ENCODE measurements at regions not wholly inside any gene's neighbourhood (a gene's known extent, or its start where the extent isn't known, plus 50 kb on each side); places are given as distances from the start of the nearest gene placed in this dataset.

GRCh38 chr2:120470041-120470965 lies 124.4 kb downstream of the INHBB start:
- Histone ChIP-seq H2BK120ac (ENCODE audit: low read depth, low read length, poor library complexity, severe bottlenecking) (no peak overlapping the region), H3K23me2 (ENCODE audit: insufficient read length, low read depth, low read length, poor library complexity, severe bottlenecking) (peaks cover 3% of the 10 kb centered on the region), H3K56ac (ENCODE audit: insufficient read length, low read depth, low read length) (no peak overlapping the region), H2BK12ac (ENCODE audit: insufficient read length, low read depth, low read length) (no peak overlapping the region), H4K8ac (replicated peaks; ENCODE audit: insufficient read length, low read depth, low read length) (no peak overlapping the region), H3K4ac (ENCODE audit: low read depth, low read length) (no peak overlapping the region), H4K20me1 (ENCODE audit: control insufficient read depth, insufficient read depth, insufficient read length) (no peaks in the 10 kb centered on the region), H3K79me1 (ENCODE audit: insufficient read depth, low read depth, low read length, poor library complexity, severe bottlenecking) (no peaks in the 10 kb centered on the region), H3K4me2 (ENCODE audit: insufficient read depth, insufficient read length, low read length) (no peak overlapping the region), H4K5ac (ENCODE audit: insufficient read length, low read depth, low read length) (no peak overlapping the region), H2BK20ac (ENCODE audit: low read depth, low read length, poor library complexity, severe bottlenecking) (no peak overlapping the region), H3T11ph (ENCODE audit: low read length) (no peak overlapping the region), H3K9ac (ENCODE audit: extremely low read depth, insufficient read length, low read length) (no peak overlapping the region), H3K23ac (ENCODE audit: insufficient read length, low read depth, low read length) (no peak overlapping the region), H2BK5ac (ENCODE audit: insufficient read length, low read length) (no peak overlapping the region), H3K27me3 (ENCODE audit: insufficient read depth, low read length) (peaks cover 39% of the 10 kb centered on the region; the same call in 1 of the 2 replicates), H2AFZ (ENCODE audit: low read length) (no peak overlapping the region), H4K91ac (ENCODE audit: insufficient read length, low read depth, low read length) (no peak overlapping the region), H2BK15ac (ENCODE audit: low read depth, low read length) (no peak overlapping the region), H3K27ac (ENCODE audit: insufficient read length, low read depth, low read length) (no peak overlapping the region), H3K79me2 (ENCODE audit: insufficient read depth, low read length) (no peaks in the 10 kb centered on the region), H3K9me3 (ENCODE audit: control insufficient read depth, low read depth, low read length) (no peaks in the 10 kb centered on the region), H3K14ac (ENCODE audit: insufficient read depth, low read length) (no peak overlapping the region), H2AK5ac (ENCODE audit: insufficient read length, low read length) (no peak overlapping the region), H3K18ac (ENCODE audit: insufficient read length, low read depth, low read length) (no peak overlapping the region), H3K4me1 (ENCODE audit: insufficient read depth, low read length) (peaks cover 4% of the 10 kb centered on the region; the same call in 1 of the 2 replicates)
- no peak overlapping the region for H3K4me3 Mint-ChIP-seq
- H3K4me1 Mint-ChIP-seq = peaks cover 10 to 13% of the 10 kb centered on the region in 2 experiments
- peaks cover 5 to 11% of the 10 kb centered on the region in 2 experiments; a peak in 4 of 5 replicates for H3K9me3 Mint-ChIP-seq
- no peaks in the 10 kb centered on the region; a peak in 1 of 7 replicates for H3K36me3 Mint-ChIP-seq (ENCODE audit: insufficient read depth in 1 of 3, low read depth in 3 of 3)
- H3K27me3 Mint-ChIP-seq (ENCODE audit: low read depth) = peaks cover 98% of the 10 kb centered on the region
- no CpG with 5 or more reads among the region's 14 CpGs for WGBS (ENCODE audit: extremely low coverage, insufficient read length, low lambda C conversion rate)
- no peak for DNase-seq
- H3K27ac Mint-ChIP-seq = no peak overlapping the region
- TF ChIP-seq CTCF (conservative IDR thresholded peaks at IDR 0.05) = no peak

All from H9 (cell line).